AG09309 (cell line): ENCODE measurements at regions not wholly inside any gene's neighbourhood (a gene's known extent, or its start where the extent isn't known, plus 50 kb on each side); places are given as distances from the start of the nearest gene placed in this dataset.
A peak's percentile ranks its signal among the peaks of the same experiment; 100 is the strongest.
"Not testable (repeated sequence)": the region's sequence is repeated elsewhere in the genome, so short reads cannot be mapped to it uniquely, and the experiment has no call there.

Experiments used
- DNase-seq: peaks from one replicate; pipeline ENCODE4 v3.0.0-alpha.2; 2010; ENCODE audit warnings: low read depth
- H3K4me3 ChIP-seq: 2 replicates; pipeline ENCODE4 v1.5.1; 2011; ENCODE audit warnings: mild to moderate bottlenecking, low read depth, low read length, moderate library complexity; ENCODE audit not compliant: control insufficient read depth
- TF ChIP-seq, protein P1 (sequence below): IDR thresholded peaks from 2 replicates; pipeline ENCODE4 v1.5.1; 2011; ENCODE audit warnings: mild to moderate bottlenecking, low read depth, low read length, inconsistent platforms; ENCODE audit not compliant: insufficient read depth, control insufficient read depth; ENCODE audit errors: missing control alignments

DNA sequence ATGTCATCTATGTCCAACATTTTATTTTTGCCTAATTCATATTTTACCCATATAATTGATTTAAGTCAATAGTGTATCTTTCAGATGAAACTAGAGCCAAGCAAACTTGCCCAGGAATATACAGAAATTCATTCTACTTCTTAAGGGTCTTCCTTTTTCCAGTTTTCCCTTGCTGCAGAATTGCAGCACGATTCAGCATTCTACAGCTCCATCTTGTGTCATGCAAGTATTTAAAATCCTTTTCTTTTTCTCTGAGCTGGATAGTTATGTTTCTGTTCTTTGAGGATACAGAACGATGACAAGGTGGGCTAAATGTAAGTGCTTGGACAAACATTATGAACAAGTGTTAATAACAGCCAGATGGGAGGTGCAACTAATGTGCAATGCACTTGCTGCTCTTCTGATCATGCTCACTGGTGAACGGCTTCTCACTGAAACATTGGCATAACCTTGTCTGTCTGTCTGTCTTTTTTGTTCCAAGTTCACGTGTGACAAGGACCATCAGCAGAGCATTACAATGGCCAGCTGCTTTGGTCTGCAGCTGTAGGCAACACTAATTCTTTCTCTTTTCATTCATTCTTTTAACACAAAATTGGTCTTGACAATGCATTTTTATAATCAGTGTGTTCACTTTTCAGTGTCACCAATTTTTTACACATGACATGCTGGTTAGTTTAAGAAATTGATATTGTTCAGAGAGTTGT lies 1821.7 kb downstream of the ARAP2 start:
- TF ChIP-seq, protein P1, sequence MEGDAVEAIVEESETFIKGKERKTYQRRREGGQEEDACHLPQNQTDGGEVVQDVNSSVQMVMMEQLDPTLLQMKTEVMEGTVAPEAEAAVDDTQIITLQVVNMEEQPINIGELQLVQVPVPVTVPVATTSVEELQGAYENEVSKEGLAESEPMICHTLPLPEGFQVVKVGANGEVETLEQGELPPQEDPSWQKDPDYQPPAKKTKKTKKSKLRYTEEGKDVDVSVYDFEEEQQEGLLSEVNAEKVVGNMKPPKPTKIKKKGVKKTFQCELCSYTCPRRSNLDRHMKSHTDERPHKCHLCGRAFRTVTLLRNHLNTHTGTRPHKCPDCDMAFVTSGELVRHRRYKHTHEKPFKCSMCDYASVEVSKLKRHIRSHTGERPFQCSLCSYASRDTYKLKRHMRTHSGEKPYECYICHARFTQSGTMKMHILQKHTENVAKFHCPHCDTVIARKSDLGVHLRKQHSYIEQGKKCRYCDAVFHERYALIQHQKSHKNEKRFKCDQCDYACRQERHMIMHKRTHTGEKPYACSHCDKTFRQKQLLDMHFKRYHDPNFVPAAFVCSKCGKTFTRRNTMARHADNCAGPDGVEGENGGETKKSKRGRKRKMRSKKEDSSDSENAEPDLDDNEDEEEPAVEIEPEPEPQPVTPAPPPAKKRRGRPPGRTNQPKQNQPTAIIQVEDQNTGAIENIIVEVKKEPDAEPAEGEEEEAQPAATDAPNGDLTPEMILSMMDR, result peak; percentile 38
- no peak overlapping the region for H3K4me3 ChIP-seq
- no peak for DNase-seq

- TF ChIP-seq, protein P1, result no peak
- DNase-seq, result no peak
- H3K4me3 ChIP-seq, result no peak overlapping the region
Measured at GRCh38 chr4:34432706-34433105, 1811.6 kb downstream of the ARAP2 start.

DNA sequence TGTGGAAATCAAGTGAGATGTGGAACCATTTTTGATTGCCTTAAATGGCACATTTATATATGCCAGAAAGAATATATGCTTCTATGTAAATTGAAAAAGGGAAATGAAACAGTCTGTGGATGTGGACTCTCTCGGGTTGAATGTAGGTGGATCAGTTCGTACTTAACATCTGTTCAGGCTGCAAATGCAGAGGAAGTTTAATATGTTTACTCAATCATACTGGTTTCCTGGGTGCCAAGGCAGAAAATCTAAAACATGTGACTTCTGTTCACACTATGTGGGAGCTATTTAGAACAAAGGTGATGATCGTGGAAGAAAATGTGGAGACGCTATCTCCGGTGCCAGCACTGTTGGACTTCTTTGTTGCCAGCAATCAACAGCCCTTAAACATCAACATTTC lies 1809.9 kb downstream of the ARAP2 start:
- not testable (repeated sequence) for DNase-seq, H3K4me3 ChIP-seq

DNA sequence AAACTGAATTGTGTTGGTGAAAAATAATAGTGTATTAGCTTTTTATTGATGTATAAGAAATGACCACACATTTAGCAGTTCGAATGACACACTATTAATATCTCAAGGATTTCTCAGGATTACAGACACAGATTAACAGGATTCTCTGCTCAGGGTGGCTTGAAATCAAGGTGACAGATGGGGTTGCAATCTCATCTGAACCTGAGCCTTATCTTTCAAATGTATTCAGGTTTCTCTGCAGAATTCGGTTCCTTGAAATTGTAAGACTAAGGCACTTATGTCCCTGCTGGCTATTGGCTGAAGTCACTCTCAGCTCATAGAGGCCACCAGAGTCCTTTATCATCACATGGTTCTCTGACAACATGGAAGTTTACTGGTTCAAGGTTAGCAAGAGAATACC lies 1780.1 kb downstream of the ARAP2 start:
- TF ChIP-seq, protein P1, result no peak
- no peak for DNase-seq
- no peak overlapping the region for H3K4me3 ChIP-seq

DNA sequence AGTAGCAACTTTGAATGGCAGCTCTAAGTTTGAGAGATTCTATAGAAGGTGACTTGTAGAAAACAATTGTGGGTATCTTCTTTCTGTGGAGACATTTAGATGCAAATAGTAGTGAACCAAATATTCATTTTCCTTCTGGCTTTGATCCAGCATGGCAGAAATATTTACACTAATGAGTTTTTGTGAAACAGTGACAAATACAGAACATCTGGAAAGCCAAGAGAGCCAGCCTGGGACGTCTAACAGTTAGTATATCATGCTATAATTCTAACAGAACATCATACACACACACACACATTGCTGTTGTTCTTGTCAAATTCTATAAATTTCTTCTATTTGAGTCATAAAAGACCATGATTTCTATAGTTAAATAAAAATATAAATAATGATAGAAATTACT lies 1777.9 kb downstream of the ARAP2 start:
- TF ChIP-seq, protein P1, result no peak
- no peak overlapping the region for H3K4me3 ChIP-seq
- DNase-seq, result no peak

DNA sequence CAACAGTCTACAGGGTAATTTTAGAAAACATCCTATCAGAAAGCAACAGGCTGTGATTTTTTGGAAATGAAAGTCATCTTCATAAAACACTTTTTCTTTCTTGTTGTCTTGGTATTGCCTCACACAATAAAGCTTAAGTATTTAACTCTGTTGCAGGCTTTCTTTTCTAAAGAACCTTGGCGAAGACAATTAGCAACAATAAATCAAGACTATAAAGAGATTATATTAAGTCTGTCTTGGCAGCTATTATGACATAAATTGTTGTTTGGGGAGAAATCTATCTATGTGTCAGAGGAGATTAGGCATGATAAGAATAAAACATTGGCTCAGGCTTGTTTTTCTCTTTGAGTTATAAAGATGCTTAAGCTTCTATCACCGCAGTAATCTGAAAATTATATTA lies 1774.8 kb downstream of the ARAP2 start:
- TF ChIP-seq, protein P1, result no peak
- H3K4me3 ChIP-seq, result no peak overlapping the region
- no peak for DNase-seq

- TF ChIP-seq, protein P1, result no peak
- H3K4me3 ChIP-seq, result no peak overlapping the region
- DNase-seq, result no peak
Measured at GRCh38 chr4:34485252-34485651, 1759.1 kb downstream of the ARAP2 start.
